H9 (cell line): ENCODE measurements at regions not wholly inside any gene's neighbourhood (a gene's known extent, or its start where the extent isn't known, plus 50 kb on each side); places are given as distances from the start of the nearest gene placed in this dataset.

Source experiments
- DNase-seq: peaks from one replicate; pipeline ENCODE4 v3.0.0-alpha.2; 2017
- H2AFZ ChIP-seq: one replicate; pipeline ENCODE4 v1.6.1; 2013; ENCODE audit warnings: mild to moderate bottlenecking, low read length, control low read depth, moderate library complexity
- H2AK5ac ChIP-seq: 2 replicates; pipeline ENCODE4 v1.6.1; 2013; ENCODE audit warnings: low read length, control low read depth, mixed read lengths; ENCODE audit not compliant: insufficient read length
- H2BK120ac ChIP-seq: one replicate; pipeline ENCODE4 v1.6.1; 2013; ENCODE audit warnings: low read depth, mild to moderate bottlenecking, low read length, control low read depth, inconsistent platforms; ENCODE audit not compliant: poor library complexity, severe bottlenecking
- H2BK12ac ChIP-seq: 2 replicates; pipeline ENCODE4 v1.6.1; 2013; ENCODE audit warnings: low read length, control low read depth, mixed read lengths, low read depth; ENCODE audit not compliant: insufficient read length
- H2BK15ac ChIP-seq: 2 replicates; pipeline ENCODE4 v1.6.1; 2013; ENCODE audit warnings: low read depth, low read length, control low read depth
- H2BK20ac ChIP-seq: one replicate; pipeline ENCODE4 v1.6.1; 2013; ENCODE audit warnings: low read depth, mild to moderate bottlenecking, low read length, control low read depth, inconsistent platforms; ENCODE audit not compliant: poor library complexity, severe bottlenecking
- H2BK5ac ChIP-seq: 2 replicates; pipeline ENCODE4 v1.6.1; 2013; ENCODE audit warnings: low read length, control low read depth, mixed read lengths; ENCODE audit not compliant: insufficient read length
- H3K14ac ChIP-seq: 2 replicates; pipeline ENCODE4 v1.6.1; 2013; ENCODE audit warnings: low read length, control low read depth; ENCODE audit not compliant: insufficient read depth
- H3K18ac ChIP-seq: 2 replicates; pipeline ENCODE4 v1.6.1; 2013; ENCODE audit warnings: low read depth, mild to moderate bottlenecking, mixed read lengths, low read length, control low read depth; ENCODE audit not compliant: insufficient read length
- H3K23ac ChIP-seq: 2 replicates; pipeline ENCODE4 v1.6.1; 2013; ENCODE audit warnings: low read length, control low read depth, mixed read lengths, low read depth; ENCODE audit not compliant: insufficient read length
- H3K23me2 ChIP-seq: 2 replicates; pipeline ENCODE4 v1.6.1; 2013; ENCODE audit warnings: low read depth, mild to moderate bottlenecking, mixed read lengths, low read length, control low read depth; ENCODE audit not compliant: insufficient read length, poor library complexity, severe bottlenecking
- H3K27ac ChIP-seq: 2 replicates; pipeline ENCODE4 v1.5.1; 2013; ENCODE audit warnings: low read length, control low read depth, mixed read lengths, low read depth; ENCODE audit not compliant: insufficient read length
- H3K27me3 ChIP-seq: 2 replicates; pipeline ENCODE4 v1.6.1; 2013; ENCODE audit warnings: low read length, control low read depth, inconsistent platforms; ENCODE audit not compliant: insufficient read depth
- H3K4ac ChIP-seq: 2 replicates; pipeline ENCODE4 v1.6.1; 2013; ENCODE audit warnings: low read depth, mild to moderate bottlenecking, control low read depth, inconsistent platforms, low read length, moderate library complexity
- H3K4me1 ChIP-seq: 2 replicates; pipeline ENCODE4 v1.6.1; 2013; ENCODE audit warnings: low read length, control low read depth, inconsistent platforms; ENCODE audit not compliant: insufficient read depth
- H3K4me2 ChIP-seq: 2 replicates; pipeline ENCODE4 v1.6.1; 2013; ENCODE audit warnings: low read length, control low read depth, mixed read lengths; ENCODE audit not compliant: insufficient read length, insufficient read depth
- H3K56ac ChIP-seq: 2 replicates; pipeline ENCODE4 v1.6.1; 2013; ENCODE audit warnings: low read depth, mild to moderate bottlenecking, mixed read lengths, low read length, control low read depth; ENCODE audit not compliant: insufficient read length
- H3K79me1 ChIP-seq: 2 replicates; pipeline ENCODE4 v1.6.1; 2013; ENCODE audit warnings: low read depth, mild to moderate bottlenecking, moderate library complexity, low read length, control low read depth, inconsistent platforms; ENCODE audit not compliant: insufficient read depth, poor library complexity, severe bottlenecking
- H3K79me2 ChIP-seq: 2 replicates; pipeline ENCODE4 v1.6.1; 2013; ENCODE audit warnings: low read length, control low read depth, inconsistent platforms; ENCODE audit not compliant: insufficient read depth
- H3K9ac ChIP-seq: 2 replicates; pipeline ENCODE4 v1.6.1; 2013; ENCODE audit warnings: low read length, control low read depth, mixed read lengths; ENCODE audit not compliant: insufficient read length; ENCODE audit errors: extremely low read depth
- H3K9me3 ChIP-seq: one replicate; pipeline ENCODE4 v1.6.1; 2013; ENCODE audit warnings: low read depth, low read length, inconsistent platforms; ENCODE audit not compliant: control insufficient read depth
- H3T11ph ChIP-seq: one replicate; pipeline ENCODE4 v1.6.1; 2013; ENCODE audit warnings: mild to moderate bottlenecking, low read length, control low read depth, inconsistent platforms
- H4K20me1 ChIP-seq: one replicate; pipeline ENCODE4 v1.6.1; 2013; ENCODE audit not compliant: control insufficient read depth, insufficient read length, insufficient read depth
- H4K5ac ChIP-seq: 2 replicates; pipeline ENCODE4 v1.6.1; 2013; ENCODE audit warnings: low read depth, mild to moderate bottlenecking, mixed read lengths, low read length, control low read depth; ENCODE audit not compliant: insufficient read length
- H4K8ac ChIP-seq: replicated peaks from 2 replicates; pipeline ENCODE4 v1.6.1; 2013; ENCODE audit warnings: low read length, control low read depth, mixed read lengths, low read depth; ENCODE audit not compliant: insufficient read length
- H4K91ac ChIP-seq: 2 replicates; pipeline ENCODE4 v1.6.1; 2013; ENCODE audit warnings: low read depth, mild to moderate bottlenecking, moderate library complexity, mixed read lengths, low read length, control low read depth; ENCODE audit not compliant: insufficient read length
- H3K27ac Mint-ChIP-seq, 3 experiments: 2 replicates in 2 of 3; 3 replicates in 1 of 3; pipeline ENCODE4 v1.8.0; 2020 to 2021; ENCODE audit warnings: mixed read lengths in 3 of 3, mild to moderate bottlenecking in 1 of 3, moderate library complexity in 1 of 3
- H3K27me3 Mint-ChIP-seq: 2 replicates; pipeline ENCODE4 v1.8.0; 2021; ENCODE audit warnings: low read depth, mild to moderate bottlenecking, moderate library complexity, mixed read lengths
- H3K36me3 Mint-ChIP-seq, 3 experiments: 2 replicates in 2 of 3; 3 replicates in 1 of 3; pipeline ENCODE4 v1.8.0; 2020 to 2021; ENCODE audit warnings: low read depth in 3 of 3, mixed read lengths in 3 of 3; ENCODE audit not compliant: insufficient read depth in 1 of 3
- H3K4me1 Mint-ChIP-seq, 2 experiments: 2 replicates each; pipeline ENCODE4 v1.8.0; 2020; ENCODE audit warnings: mixed read lengths in 2 of 2
- H3K4me3 Mint-ChIP-seq, 2 experiments: 2 replicates in 1 of 2; 3 replicates in 1 of 2; pipeline ENCODE4 v1.8.0; 2020 to 2021; ENCODE audit warnings: mild to moderate bottlenecking in 2 of 2, mixed read lengths in 2 of 2, moderate library complexity in 1 of 2
- H3K9me3 Mint-ChIP-seq, 2 experiments: 2 replicates in 1 of 2; 3 replicates in 1 of 2; pipeline ENCODE4 v1.8.0; 2020; ENCODE audit warnings: mild to moderate bottlenecking in 2 of 2, mixed read lengths in 2 of 2, moderate library complexity in 1 of 2
- CTCF ChIP-seq: fragments of 200-600 bp; sonication (generic); conservative IDR thresholded peaks from 3 replicates; pipeline ENCODE4 v1.8.0; 2021; ENCODE audit warnings: antibody characterized with exemption, mild to moderate bottlenecking
- WGBS: extraction: QIAGEN DNeasy Blood & Tissue Kit; methylation state at CpG from one replicate; pipeline ENCODE4 v1.1.7; 2013; ENCODE audit warnings: missing lambda C conversion rate, low lambda C conversion rate, mixed read lengths; ENCODE audit not compliant: insufficient read length; ENCODE audit errors: extremely low coverage; 5-methylcytosine and 5-hydroxymethylcytosine counted together

GRCh38 chr18:37673671-37674070 is 108.1 kb upstream of the CELF4 start:
- Histone ChIP-seq H3K56ac (no peak overlapping the region), H2BK120ac (no peak overlapping the region), H4K5ac (no peak overlapping the region), H4K91ac (no peak overlapping the region), H3K27me3 (no peaks in the 10 kb centered on the region), H3K4me1 (peaks cover 3% of the 10 kb centered on the region; the same call in 1 of the 2 replicates), H3T11ph (no peak overlapping the region), H3K79me1 (no peaks in the 10 kb centered on the region), H3K9ac (no peak overlapping the region), H3K4me2 (no peak overlapping the region), H2AFZ (no peak overlapping the region), H3K23ac (no peak overlapping the region), H2BK12ac (no peak overlapping the region), H2BK5ac (no peak overlapping the region), H3K4ac (no peak overlapping the region), H2AK5ac (no peak overlapping the region), H3K9me3 (no peaks in the 10 kb centered on the region), H3K14ac (no peak overlapping the region), H4K8ac (no peak overlapping the region), H3K23me2 (no peaks in the 10 kb centered on the region), H3K79me2 (no peaks in the 10 kb centered on the region), H2BK15ac (no peak overlapping the region), H3K18ac (no peak overlapping the region), H4K20me1 (no peaks in the 10 kb centered on the region), H3K27ac (no peak overlapping the region), H2BK20ac (no peak overlapping the region)
- Mint-ChIP-seq H3K4me3 (no peak overlapping the region), H3K27me3 (peaks cover 2% of the 10 kb centered on the region), H3K4me1 (peaks cover 13 to 17% of the 10 kb centered on the region in 2 experiments), H3K9me3 (peaks cover 8 to 9% of the 10 kb centered on the region in 2 experiments; a peak in 2 of 5 replicates), H3K36me3 (no peaks in the 10 kb centered on the region; a peak in 1 of 7 replicates), H3K27ac (no peak overlapping the region)
- WGBS: no CpG with 5 or more reads among the region's 9 CpGs
- TF ChIP-seq CTCF: no peak
- peak; percentile 1 for DNase-seq
